GM12801 (cell line): ENCODE measurements at regions not wholly inside any gene's neighbourhood (a gene's known extent, or its start where the extent isn't known, plus 50 kb on each side); places are given as distances from the start of the nearest gene placed in this dataset.

ENCODE experiments used
- TF ChIP-seq, protein P1 (sequence below): IDR thresholded peaks from one replicate; pipeline ENCODE4 v1.5.1; 2011; ENCODE audit warnings: control low read depth; ENCODE audit not compliant: insufficient read length; ENCODE audit errors: extremely low read depth

DNA sequence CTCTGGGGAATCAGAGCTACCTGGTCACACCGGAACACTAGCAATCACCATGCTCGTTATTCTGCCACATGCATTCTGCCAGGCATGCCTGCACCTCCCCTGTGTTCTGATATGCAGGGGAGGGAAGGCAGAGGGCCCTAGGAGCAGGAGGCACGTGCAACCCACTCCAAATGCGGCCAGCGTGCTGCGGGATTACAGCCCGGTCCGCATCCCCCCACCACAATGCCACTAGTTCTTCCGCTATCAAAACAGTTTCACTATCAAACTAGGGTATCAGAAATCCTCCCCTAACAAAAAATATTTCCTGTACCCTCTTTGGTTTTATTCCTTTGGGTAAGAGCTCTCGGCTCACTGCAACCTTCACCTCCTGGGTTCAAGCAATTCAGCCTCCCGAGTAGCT lies 223.2 kb upstream of the IGF1R start:
- TF ChIP-seq, protein P1, sequence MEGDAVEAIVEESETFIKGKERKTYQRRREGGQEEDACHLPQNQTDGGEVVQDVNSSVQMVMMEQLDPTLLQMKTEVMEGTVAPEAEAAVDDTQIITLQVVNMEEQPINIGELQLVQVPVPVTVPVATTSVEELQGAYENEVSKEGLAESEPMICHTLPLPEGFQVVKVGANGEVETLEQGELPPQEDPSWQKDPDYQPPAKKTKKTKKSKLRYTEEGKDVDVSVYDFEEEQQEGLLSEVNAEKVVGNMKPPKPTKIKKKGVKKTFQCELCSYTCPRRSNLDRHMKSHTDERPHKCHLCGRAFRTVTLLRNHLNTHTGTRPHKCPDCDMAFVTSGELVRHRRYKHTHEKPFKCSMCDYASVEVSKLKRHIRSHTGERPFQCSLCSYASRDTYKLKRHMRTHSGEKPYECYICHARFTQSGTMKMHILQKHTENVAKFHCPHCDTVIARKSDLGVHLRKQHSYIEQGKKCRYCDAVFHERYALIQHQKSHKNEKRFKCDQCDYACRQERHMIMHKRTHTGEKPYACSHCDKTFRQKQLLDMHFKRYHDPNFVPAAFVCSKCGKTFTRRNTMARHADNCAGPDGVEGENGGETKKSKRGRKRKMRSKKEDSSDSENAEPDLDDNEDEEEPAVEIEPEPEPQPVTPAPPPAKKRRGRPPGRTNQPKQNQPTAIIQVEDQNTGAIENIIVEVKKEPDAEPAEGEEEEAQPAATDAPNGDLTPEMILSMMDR = no peak

DNA sequence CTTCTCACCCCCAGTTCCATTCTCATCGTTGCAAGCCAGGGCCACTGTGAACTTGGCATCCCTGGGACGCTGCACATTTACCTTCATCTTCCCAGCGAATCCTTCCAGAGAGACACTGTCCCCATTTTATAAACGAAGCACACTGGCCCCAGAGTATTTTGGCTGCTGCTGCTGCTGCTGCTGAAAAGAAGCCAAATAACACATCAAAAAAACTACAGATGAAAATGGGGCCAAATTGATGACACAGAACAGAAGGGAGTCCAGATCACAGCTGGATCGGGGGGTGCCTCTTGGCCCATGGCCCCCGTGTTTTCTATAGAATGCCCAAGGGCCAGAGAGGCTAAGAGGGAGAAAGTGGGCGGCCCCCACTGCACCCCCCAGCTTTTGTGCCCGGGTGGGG lies 221.0 kb upstream of the IGF1R start:
- TF ChIP-seq, protein P1 = no peak

DNA sequence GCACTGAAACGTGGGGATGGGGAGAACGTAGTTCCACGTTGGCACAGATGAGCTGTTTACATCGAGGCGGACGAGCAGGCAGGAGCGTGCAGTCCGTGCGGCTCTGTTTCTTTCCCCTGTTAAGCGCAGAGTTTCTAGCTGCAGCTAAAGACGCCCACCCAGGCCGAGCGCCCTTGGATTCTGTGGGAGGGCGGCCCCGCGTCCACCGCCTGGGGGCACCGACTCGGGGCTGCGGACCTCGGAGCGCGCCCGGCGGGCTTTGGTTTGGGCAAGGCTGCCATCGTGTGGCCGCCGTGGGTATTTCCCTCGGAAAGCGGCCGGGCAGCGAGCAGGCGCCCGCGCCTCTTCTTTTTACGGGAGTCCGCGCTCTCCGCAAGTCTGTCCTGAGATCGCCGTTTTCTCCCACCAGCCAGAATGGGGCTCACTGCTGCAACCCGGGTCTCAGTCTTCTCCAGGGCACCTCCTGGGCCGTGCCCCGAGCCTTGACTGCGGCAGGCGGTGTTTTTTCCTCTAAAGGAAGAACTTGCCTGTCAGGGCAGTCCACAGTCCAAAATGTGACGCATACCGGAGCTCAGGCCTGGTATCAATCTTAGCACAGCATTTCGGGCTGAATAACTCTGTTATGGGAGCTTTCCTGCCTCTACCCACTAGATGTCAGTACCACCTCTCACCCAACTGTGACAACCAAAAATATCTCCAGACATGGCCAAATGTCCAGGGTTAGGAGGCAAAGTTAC lies 219.9 kb upstream of the IGF1R start:
- TF ChIP-seq, protein P1 = no peak

DNA sequence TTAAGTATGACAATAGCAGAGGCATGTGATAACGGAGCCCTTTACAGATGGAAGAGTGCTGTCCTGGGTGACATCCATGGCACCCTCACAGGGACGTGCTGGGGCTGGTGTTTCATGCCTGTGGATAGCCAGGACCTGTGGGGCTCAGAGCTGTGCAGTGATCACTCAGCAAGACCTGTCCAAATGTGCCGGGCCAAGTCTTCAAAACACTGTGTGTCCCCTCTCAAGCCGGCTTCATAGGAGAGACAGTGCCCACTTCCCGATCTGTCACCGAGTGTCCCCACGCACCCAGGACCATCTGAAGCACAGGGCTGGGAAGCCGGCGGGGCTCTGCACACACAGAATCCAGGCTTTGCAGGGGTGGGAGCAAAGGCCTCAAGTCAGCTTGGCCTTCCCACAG lies 217.2 kb upstream of the IGF1R start:
- TF ChIP-seq, protein P1 = no peak

DNA sequence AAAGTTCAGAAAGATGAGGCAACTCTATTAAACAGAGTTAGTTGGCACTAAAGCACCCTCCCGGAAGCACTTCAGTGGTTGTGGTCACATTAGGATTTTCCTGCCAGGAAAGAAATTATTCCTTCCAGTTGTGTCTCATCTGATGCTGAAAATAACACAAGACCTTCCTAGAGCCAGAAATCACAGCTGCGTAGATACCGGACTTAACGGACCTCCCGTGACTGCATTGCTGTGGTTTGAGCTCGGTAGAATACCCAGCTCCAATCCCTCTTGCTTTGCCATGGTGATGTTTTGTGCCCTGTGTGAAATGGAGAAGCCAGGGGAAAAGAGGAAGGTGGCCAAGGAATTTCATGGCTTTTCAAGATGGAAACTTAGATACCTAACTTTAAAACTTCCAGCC lies 215.0 kb upstream of the IGF1R start:
- TF ChIP-seq, protein P1 = no peak

DNA sequence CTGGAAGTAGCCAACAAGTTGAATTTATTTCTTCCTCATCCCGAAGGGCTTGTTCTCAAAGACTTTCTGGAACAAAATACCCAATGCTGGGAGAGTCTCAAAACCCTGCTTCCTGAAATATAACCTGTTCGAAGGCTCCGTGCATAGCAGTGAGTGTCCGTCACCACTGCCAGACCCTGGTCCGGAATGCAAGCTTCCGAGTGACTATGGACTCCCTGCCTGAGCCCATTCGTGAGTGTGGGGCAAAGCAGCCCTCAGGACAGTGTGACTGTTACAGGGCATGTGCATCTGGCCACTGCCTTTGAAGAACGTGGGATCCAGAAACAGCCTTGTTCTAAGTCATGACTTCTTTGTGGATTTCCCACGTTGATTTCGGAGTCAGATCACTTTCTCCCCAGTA lies 214.5 kb upstream of the IGF1R start:
- TF ChIP-seq, protein P1 = no peak

DNA sequence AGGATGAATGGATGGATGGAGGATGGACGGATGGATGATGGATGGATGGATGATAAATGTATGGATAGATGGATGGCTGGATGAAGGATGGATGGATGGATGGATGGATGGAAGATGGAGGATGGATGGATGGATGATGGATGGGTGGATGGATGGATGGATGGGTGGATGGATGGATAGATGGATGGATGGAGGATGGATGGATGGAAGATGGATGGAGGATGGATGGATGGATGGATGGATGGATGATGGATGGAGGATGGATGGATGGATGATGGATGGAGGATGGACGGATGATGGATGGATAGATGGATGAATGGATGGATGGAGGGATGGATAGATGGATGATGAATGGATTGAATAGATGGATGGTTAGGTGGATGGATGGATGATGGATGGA lies 210.6 kb upstream of the IGF1R start:
- TF ChIP-seq, protein P1 = no peak
